ENCODE measurements at regions not wholly inside any gene's neighbourhood (a gene's known extent, or its start where the extent isn't known, plus 50 kb on each side); places are given as distances from the start of the nearest gene placed in this dataset.
A peak's percentile ranks its signal among the peaks of the same experiment; 100 is the strongest.

DNA sequence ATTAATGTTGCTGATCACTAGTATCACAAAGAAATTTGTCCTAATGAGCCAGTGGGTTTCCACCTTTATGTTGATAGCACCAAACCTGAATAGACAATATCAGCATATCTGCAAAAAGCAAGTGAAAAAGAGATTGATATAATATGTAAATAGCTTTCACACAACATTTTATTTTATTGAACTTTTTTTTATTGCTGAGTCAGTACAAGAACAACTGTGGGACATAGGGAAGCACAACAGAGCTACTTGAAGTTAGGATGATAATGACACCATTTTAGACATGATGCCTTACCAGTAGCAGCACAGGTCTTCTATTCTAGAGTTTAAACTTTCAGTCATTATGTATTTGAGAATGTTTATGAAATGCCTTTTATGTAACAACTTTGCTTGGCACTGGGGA lies 554.1 kb upstream of the SETBP1 start:
- Histone ChIP-seq H3K36me3 (ENCODE audit: low read depth, missing control alignments) (no peaks in the 10 kb centered on the region), H3K9me3 (no peaks in the 10 kb centered on the region), H3K4me1 (no peaks in the 10 kb centered on the region), H3K4me3 (no peak overlapping the region), H3K27me3 (no peaks in the 10 kb centered on the region), H3K27ac (no peak overlapping the region)
- no peak for DNase-seq
- intact Hi-C loops (cut with DNase I; ENCODE audit: low total_unique reads), result no loop called here
- TF ChIP-seq, protein P1, sequence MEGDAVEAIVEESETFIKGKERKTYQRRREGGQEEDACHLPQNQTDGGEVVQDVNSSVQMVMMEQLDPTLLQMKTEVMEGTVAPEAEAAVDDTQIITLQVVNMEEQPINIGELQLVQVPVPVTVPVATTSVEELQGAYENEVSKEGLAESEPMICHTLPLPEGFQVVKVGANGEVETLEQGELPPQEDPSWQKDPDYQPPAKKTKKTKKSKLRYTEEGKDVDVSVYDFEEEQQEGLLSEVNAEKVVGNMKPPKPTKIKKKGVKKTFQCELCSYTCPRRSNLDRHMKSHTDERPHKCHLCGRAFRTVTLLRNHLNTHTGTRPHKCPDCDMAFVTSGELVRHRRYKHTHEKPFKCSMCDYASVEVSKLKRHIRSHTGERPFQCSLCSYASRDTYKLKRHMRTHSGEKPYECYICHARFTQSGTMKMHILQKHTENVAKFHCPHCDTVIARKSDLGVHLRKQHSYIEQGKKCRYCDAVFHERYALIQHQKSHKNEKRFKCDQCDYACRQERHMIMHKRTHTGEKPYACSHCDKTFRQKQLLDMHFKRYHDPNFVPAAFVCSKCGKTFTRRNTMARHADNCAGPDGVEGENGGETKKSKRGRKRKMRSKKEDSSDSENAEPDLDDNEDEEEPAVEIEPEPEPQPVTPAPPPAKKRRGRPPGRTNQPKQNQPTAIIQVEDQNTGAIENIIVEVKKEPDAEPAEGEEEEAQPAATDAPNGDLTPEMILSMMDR (IDR thresholded peaks at IDR 0.05), result no peak
- TF ChIP-seq POLR2A (IDR thresholded peaks at IDR 0.05), result no peak

DNA sequence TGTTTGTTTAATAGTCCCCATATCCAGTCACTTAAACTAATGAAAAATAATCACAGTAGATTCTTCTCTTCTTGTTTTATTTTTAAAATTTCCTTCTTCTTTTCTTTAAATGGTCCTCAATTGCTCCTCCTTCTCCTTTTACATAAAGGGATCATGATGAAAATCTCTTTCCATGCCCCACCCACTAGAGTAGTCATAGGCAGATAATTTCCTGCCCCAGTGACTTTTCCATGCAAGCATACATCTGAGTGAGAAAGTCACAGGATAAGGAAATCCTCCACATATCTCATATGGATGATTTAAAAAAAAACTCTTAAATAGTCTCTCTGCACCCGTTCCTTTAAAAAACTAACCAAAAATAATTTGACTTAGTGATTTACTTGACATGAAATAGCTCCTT lies 552.3 kb upstream of the SETBP1 start:
- TF ChIP-seq, protein P1 (IDR thresholded peaks at IDR 0.05), result no peak
- TF ChIP-seq POLR2A (IDR thresholded peaks at IDR 0.05), result no peak
- H3K27me3 ChIP-seq, result no peaks in the 10 kb centered on the region
- H3K4me3 ChIP-seq, result no peak overlapping the region
- 76 to 82% methylated on average over 1 of the region's 1 CpG for WGBS, 2 donors
- no peaks in the 10 kb centered on the region for H3K36me3 ChIP-seq (ENCODE audit: low read depth, missing control alignments)
- no peaks in the 10 kb centered on the region for H3K4me1 ChIP-seq
- DNase-seq, result no peak
- no peak overlapping the region for H3K27ac ChIP-seq
- no peaks in the 10 kb centered on the region for H3K9me3 ChIP-seq
- intact Hi-C loops (cut with DNase I; ENCODE audit: low total_unique reads), result no loop called here

DNA sequence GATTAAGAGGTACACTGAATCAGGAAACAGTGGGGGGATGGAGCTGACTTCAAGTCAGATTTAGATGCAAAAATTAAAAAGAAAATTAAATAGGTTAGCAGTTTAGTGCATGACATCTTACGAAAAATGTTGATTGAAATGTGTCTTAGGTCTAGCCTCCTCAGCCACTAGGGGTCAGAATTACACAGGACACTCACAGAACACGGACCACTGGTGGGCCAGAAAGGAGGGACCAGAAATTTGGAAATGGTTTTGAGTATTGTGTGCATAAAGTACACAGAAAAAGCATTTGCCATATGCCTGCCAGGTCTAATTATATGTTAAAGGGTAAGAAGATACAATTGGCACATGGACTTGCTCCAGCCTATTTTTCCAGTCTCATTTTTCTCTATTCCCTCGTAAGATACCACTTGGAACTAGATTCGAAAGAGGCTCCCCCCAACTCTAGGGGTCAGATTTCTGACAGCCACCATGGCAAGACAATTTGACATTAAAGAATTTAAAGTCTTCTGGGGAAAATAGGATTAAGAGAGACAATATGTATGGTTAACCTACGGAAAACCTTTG lies 550.2 kb upstream of the SETBP1 start:
- Histone ChIP-seq H3K36me3 (ENCODE audit: low read depth, missing control alignments) (no peaks in the 10 kb centered on the region), H3K4me3 (no peak overlapping the region), H3K9me3 (no peaks in the 10 kb centered on the region), H3K27ac (no peak overlapping the region), H3K27me3 (no peaks in the 10 kb centered on the region), H3K4me1 (no peaks in the 10 kb centered on the region)
- intact Hi-C loops (cut with DNase I; ENCODE audit: low total_unique reads), result no loop called here
- DNase-seq, result peak; percentile 55
- no peak for TF ChIP-seq POLR2A (IDR thresholded peaks at IDR 0.05)
- TF ChIP-seq, protein P1 (IDR thresholded peaks at IDR 0.05), result peak; percentile 40 to 65 (median 54)
- WGBS, 2 donors, result 70 to 77% methylated on average over 5 of the region's 5 CpGs

DNA sequence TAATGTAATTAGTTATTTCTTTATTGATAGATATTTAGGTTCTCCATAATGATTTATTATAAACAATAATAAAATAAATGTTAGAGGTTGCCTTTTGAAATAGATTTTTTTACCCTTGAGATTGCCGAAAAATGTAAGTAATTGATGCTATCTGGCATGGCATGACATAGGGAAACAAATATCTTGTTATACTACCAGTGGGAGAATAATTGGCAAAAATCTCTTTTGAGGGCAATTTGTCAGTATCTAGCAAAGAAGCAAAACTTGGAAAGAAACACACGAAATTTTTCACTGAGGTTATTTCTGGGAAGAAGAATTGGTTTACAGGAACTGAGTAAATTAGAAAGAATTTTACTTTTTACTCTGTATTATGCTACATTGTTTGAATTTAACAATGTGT lies 547.2 kb upstream of the SETBP1 start:
- no peak overlapping the region for H3K4me3 ChIP-seq
- TF ChIP-seq POLR2A (IDR thresholded peaks at IDR 0.05), result no peak
- TF ChIP-seq, protein P1 (IDR thresholded peaks at IDR 0.05), result no peak
- no peaks in the 10 kb centered on the region for H3K9me3 ChIP-seq
- no peak overlapping the region for H3K27ac ChIP-seq
- DNase-seq, result no peak
- H3K27me3 ChIP-seq, result no peaks in the 10 kb centered on the region
- 61 to 64% methylated on average over 2 of the region's 2 CpGs for WGBS, 2 donors
- H3K4me1 ChIP-seq, result no peaks in the 10 kb centered on the region
- intact Hi-C loops (cut with DNase I; ENCODE audit: low total_unique reads), result no loop called here
- H3K36me3 ChIP-seq (ENCODE audit: low read depth, missing control alignments), result no peaks in the 10 kb centered on the region

DNA sequence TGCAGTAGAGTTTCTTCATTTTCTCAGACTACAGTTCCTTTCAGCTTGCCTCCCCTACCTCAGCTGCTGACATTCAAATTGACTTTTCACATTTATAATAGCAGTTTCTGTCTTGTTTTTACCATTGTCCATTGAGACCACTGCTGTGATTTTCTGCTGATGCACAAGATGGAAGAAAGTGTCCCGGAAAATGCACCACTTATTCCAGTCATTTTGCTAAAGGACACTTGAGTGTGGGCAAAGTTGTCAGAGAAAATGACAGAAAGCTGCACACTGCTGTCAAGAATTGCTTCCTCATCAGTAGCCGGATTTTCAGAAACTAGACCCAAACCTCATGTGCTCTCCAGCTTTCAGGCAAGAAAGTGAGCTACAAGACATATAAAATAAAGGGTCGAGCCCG lies 546.2 kb upstream of the SETBP1 start:
- TF ChIP-seq, protein P1 (IDR thresholded peaks at IDR 0.05), result no peak
- no peak for TF ChIP-seq POLR2A (IDR thresholded peaks at IDR 0.05)
- Histone ChIP-seq H3K9me3 (no peaks in the 10 kb centered on the region), H3K4me3 (no peak overlapping the region), H3K27me3 (no peaks in the 10 kb centered on the region), H3K27ac (no peak overlapping the region), H3K36me3 (ENCODE audit: low read depth, missing control alignments) (no peaks in the 10 kb centered on the region), H3K4me1 (no peaks in the 10 kb centered on the region)
- 63 to 78% methylated on average over 4 of the region's 4 CpGs for WGBS, 2 donors
- intact Hi-C loops (cut with DNase I; ENCODE audit: low total_unique reads), result no loop called here
- DNase-seq, result no peak
